GM19240 (cell line): ENCODE measurements at regions not wholly inside any gene's neighbourhood (a gene's known extent, or its start where the extent isn't known, plus 50 kb on each side); places are given as distances from the start of the nearest gene placed in this dataset.

Source experiments
- DNase-seq: peaks from one replicate; pipeline ENCODE4 v3.0.0; 2011; ENCODE audit warnings: low spot score; ENCODE audit not compliant: insufficient read length

DNA sequence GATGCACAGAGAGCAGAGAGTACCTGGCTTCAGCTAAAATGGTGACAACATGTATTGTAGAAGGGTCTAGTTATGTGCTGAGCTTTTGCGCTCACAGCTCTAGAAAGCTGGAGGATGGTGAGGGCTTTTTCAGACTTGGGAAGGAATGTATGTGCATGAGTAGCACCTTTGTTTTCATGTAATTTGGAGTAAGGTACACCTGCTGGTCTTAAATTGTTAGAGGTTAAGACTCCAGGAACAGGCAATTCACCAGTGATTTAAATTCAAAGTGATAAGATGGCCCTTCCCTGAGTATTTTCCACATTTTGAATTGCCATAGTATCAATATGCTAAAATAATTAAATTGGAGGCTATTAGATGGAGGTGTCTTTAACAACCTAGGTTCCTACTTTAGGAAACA, 436.4 kb upstream of the GOLIM4 start:
- no peak for DNase-seq

DNA sequence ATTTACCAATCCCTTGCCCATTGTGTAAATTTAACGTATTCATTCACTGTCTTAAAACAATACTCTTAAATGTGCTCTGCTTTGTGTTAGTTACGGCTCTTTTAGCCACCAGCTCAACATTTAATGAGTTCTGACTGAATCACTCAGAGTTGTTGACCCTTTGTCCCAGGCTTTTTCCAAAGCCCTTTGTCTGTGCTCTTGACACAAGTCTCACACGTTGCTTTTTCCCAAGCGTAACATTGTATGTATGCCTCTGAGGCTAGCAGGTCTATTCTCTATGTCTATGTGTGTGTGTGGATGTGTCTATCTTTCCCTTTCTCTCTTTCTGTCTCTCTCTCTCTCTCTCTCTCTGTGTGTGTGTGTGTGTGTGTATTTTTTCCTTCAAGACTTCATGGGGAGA, 435.4 kb upstream of the GOLIM4 start:
- no peak for DNase-seq

GRCh38 chr3:168524129-168524528, 428.4 kb upstream of the GOLIM4 start:
- no peak for DNase-seq

DNA sequence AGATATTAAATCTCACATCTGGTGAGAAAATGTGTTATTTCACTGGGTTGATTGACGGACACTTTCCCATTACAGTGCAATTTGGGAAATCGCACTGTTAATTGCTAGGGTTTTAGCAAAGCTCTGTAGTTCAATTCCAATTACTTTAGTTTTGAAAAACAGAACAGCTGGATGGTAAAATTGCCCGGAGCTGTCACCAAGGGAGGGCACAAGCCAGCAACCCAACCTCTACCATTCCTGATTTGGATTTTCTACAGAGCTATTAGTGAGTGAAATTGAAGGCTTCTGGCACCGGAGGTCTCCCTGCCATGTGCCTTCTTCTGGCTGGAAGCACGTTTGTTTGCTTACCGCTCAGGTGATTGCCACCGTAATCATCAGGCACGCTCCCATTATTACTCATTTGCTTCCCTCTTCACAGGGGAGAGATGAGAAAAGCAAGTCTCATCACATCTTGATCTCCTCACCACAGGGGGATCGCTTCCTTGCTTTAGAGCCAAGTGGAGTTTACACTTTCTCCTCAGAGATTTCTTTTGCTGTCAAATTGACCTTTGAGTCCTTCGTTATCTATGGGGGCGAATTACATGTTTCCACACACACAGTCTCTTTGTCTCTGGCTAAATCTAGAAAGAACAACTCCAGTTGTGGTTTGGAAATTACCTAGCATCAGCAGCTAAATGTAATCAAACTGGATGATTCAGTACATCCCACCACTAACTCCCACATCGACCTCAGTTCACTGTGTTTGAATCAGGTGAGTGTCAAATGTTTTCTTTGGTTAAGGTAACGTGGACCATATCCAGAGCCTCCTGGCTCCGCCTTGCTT, 421.7 kb upstream of the GOLIM4 start:
- no peak for DNase-seq

DNA sequence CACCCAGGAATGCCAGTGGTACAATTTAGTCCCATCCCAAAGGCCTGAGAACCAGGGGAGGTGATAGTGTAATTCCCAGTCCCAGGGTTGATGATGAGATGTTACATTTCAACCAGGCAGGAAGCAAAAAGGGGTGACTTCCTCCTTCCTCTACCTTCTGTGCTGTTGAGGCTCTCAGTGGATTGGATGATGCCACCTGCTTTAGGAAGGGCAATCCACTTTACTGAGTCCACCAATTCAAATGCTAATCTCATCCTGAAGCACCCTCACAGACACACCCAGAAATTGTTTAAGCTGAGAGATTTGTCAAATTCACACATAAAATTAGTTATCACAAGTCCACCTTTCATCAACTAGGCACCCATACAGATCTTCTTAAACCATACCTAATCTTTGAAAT, 418.5 kb upstream of the GOLIM4 start:
- no peak for DNase-seq

- DNase-seq, result no peak
These were observed 417.1 kb upstream of the GOLIM4 start for GRCh38 chr3:168512802-168513201.

- no peak for DNase-seq
These were observed 415.8 kb upstream of the GOLIM4 start for GRCh38 chr3:168511428-168512014.

DNA sequence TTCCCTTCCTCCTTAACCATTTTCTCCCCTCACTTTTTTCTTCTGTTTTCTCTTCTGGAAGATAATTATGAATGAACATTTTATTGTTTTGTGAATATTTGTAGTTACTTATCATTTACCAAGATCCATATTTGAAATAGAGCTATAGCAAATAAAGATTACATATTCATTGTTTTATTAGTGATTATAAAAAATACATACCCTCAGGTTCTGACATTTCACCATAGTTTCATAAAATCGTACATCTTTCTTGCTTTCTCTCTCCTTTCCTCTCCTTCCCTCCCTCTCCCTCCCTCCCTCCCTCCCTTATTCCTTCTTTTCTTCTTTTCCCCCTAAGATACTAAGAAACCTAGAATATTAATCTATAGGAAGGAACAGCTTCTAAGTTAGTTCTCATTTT, 410.9 kb upstream of the GOLIM4 start:
- no peak for DNase-seq

DNA sequence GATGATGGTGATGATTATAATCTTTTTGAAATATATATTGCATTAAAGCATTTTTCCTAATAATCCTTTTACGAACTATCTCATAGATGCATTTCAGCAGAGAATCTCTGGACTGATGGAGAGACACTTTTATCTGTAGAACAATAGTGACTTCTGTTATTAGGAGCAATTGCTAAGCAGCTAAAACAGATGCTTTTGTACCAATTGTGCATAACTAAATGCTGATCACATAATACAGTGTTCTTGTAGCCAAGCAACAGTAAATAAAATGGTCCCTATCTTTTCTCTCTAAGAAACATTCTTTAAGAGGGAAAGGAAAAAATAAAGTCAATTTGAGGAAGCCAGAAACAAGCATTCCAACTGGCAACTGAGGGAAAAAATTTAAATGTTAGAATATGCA, 405.8 kb upstream of the GOLIM4 start:
- DNase-seq, result no peak

DNA sequence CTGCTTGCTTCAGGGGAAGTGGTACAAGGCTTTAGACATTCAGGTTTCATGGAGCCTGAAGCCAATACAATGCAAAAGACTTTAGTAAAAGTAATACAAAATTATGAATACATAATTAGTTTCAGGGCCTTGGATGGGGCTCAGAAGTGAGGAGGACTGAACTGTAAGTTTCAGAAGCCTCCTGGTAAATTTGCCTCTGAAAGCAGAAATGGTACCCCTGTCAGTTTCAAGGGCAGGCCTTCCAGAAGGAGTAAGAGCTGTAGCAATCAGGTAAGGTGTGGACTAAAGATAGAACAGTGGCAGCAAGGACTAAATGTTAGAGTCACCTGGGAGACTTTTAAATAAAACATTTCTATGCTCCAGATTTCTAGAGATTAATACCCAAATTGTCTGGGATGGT, 402.5 kb upstream of the GOLIM4 start:
- DNase-seq, result no peak

DNA sequence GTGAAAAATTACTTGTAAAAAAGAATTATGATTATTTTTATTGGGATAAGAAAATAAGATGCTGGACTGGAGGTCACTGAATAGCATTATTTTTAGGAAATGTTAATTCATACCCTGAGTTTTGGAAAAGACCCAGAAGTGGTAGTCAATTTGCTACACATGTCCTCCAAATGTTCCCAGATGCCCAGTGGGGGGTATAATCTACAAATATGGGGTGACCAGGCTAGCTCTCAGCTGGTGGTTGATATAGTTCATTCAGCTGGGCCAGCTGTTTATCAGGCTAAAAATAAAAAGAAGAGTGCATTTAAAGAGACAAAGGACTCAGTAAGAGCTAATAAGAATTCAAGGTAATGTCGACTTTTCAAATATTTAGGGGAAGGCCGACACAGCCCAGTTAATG, 402.0 kb upstream of the GOLIM4 start:
- DNase-seq, result no peak

DNA sequence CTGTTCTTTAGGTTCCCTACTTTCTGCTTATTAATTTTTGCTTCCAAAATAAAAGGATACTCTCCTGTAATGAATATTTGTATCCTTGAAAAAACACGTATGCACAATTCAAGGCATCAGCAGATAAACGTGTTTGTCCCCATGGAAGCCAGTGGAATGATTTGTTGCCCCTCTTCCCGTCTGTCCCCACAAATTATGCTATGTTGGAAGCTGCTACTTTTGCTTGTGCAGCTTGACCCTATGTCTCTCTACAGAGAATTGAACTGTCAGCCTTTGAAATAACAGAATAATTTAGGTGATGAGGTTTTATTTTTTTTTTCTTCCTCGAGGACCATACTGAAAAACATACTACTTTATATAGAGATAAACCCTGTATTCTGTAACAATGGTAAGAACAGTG, 401.5 kb upstream of the GOLIM4 start:
- DNase-seq, result no peak

DNA sequence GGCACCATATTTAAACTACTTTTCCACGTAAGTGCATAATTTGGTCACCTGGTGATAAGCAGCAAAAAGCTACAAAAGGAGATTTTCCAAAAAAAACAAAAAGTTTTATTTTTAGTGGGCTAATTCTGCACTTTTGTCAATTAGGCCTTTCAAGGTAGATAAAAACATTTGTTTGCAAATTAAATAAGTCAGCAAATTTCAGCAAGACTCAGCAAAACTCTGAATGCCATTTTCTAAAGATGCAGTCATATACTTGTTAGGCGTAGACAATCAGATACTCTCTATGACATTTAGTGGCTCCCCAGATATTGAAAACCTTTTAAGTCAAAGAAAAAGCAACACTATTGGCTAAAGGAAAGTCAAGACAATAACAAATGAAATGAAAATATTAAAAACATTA, 400.2 kb upstream of the GOLIM4 start:
- no peak for DNase-seq

- DNase-seq, result no peak
These were observed 399.5 kb upstream of the GOLIM4 start for GRCh38 chr3:168495270-168495669.

DNA sequence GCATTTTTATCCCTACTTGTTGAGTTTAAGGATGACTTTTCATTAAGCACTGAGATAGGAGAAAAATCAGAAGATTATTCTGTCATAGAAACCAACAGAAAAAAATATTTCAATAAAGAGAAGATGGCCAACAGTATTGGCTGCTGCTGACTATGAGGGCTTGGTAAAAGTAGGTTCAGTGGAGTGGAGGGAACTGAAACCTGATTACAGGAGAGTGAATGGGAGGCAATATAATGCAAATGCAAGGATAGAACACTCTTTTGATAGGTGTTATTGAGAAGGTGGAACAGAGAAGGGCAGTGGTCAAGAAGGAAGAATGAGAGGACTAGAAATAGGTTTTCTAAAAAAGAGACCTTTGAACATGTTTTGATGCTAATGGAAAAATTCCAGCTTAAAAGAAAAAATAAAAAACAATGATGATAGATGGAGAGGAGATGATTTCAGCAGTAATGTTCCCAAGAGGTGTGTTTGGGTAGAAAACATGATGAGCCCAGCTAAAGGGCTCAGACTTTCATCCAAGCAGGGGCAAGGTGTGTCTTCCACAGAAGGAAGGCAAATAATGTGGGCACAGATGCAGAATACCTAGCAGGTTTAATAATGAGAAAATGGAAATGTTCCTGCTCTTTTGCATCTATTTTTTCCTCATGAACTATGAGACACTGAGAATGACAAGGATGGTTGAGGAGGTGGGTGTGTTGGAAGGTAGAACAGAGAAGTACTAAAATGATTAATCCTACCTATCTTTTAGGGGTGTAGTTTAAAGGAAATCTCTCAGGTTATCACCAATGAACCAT, 397.9 kb upstream of the GOLIM4 start:
- no peak for DNase-seq

- DNase-seq, result no peak
These were observed 395.3 kb upstream of the GOLIM4 start for GRCh38 chr3:168490981-168491380.

DNA sequence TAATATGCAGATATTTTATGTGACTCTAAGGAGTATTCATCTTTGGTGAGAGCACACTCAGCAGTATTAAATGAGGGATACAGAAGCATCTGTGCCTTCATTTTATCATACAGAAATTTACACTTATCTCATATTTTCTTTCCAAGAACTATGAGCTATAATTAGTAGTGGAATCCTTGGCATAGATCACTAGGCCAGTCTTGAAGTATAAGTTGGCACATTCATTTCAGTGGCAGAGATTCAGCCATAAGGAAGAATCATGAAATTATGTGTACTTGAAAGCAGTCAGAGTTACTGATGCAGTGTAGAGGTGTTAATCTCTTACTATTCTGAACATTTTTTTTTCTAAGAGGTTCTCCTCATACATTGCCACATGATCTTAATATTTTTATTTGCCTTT, 393.6 kb upstream of the GOLIM4 start:
- no peak for DNase-seq

GRCh38 chr3:168485936-168486335, 390.2 kb upstream of the GOLIM4 start:
- DNase-seq, result no peak

DNA sequence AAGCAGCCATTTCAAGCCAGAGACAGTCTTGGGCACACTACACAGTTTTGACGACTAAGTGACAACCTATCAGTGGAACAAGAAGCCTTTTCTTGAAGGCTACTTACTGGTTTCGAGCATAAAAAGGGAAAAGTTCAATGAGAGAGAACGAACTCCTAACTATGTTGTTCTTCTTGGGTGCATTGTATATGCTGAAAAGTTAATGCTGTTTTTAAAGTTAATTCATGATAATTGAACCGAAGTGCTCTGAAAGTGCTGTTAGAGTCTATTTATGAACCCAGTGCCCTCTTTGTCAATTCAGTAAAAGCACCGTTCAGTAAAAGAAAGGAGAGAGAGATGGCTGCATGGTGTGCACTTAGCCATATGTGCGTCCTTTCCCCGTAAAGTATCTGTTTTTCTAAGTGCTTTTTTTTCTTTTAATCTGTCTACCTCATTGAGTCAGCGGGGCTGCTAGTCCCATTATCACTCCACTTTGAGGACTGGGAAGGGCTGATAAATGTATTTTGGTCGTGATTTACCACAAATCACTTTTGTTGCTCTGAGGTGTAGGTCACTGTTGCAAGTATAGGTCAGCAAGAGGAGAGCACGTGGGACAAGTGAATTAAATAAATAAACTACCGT, 380.7 kb upstream of the GOLIM4 start:
- DNase-seq, result no peak

GRCh38 chr3:168475704-168476103, 380.0 kb upstream of the GOLIM4 start:
- no peak for DNase-seq

DNA sequence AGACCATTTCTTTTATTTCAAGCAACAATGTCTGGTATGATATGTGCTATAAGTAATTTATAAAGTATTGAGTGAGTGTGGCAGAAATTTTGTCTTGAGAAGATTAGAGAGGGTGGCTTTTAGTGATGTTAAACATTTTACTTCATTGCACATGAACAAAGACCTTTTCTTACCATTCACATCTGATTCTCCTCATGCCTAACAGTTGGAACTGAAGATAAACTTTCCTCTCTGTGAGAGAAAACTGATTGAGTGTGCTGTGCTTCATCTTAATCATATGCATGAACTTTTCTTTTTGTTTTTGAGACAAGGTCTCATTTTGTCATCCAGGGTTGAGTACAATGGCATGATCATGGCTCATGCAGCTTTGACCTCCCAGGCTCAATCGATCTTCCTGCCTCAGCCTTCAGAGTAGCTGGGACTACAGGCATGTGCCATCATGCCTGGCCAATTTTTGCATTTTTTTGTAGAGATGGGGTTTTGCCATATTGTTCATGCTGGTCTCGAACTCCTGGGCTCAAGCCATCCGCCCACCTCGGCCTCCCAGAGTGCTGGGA, 377.7 kb upstream of the GOLIM4 start:
- DNase-seq, result no peak

DNA sequence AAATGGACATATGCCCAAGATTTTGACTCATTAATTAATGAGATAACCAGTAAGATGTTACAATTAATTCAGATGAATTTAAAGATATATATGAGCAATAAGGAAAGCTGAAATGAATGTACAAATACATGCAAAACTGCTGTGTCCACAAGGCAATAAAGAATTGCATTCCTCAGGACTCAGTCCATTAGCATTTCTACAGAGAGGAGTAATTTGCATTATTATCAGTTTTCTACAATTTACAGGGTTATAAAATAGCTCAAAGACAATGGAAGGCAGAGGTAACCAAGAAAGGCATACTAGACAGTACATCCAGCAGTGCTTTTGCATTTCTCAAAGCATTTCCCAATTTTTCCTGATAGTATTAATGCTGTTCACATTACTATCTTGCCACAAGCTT, 377.1 kb upstream of the GOLIM4 start:
- DNase-seq, result no peak
